ENCODE measurements at regions not wholly inside any gene's neighbourhood (a gene's known extent, or its start where the extent isn't known, plus 50 kb on each side); places are given as distances from the start of the nearest gene placed in this dataset.

DNA sequence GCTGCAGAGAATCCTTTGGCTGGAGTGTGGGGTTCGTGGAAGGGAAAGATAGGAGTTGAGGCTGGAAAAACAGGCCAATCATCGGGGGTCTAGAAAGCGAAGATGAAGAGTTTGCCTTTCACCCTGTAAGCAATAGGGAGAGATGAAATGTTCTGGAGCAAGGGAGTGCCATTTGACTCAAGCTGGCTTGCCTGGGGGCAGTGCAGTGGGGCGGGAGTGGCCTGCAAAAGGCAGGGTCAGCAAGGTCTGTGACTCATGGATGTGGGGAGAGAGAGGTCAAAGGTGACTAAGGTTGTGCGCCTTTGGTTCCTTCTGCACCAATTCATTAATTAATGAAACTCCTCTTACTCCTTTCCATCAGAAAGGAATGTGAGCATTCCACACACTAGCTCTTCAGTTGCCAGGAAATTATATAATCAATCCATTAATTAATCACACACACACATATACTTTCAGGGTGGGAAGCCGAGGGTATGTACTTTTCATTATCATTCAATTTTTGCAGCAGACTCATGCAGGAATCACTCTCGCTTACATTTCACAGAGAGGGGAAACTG, 227.6 kb downstream of the MYCN start:
- TF ChIP-seq, protein P1, sequence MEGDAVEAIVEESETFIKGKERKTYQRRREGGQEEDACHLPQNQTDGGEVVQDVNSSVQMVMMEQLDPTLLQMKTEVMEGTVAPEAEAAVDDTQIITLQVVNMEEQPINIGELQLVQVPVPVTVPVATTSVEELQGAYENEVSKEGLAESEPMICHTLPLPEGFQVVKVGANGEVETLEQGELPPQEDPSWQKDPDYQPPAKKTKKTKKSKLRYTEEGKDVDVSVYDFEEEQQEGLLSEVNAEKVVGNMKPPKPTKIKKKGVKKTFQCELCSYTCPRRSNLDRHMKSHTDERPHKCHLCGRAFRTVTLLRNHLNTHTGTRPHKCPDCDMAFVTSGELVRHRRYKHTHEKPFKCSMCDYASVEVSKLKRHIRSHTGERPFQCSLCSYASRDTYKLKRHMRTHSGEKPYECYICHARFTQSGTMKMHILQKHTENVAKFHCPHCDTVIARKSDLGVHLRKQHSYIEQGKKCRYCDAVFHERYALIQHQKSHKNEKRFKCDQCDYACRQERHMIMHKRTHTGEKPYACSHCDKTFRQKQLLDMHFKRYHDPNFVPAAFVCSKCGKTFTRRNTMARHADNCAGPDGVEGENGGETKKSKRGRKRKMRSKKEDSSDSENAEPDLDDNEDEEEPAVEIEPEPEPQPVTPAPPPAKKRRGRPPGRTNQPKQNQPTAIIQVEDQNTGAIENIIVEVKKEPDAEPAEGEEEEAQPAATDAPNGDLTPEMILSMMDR (IDR thresholded peaks at IDR 0.05 in 8 of 11, conservative IDR thresholded peaks at IDR 0.05 in 3 of 11) = no peak
- TF ChIP-seq POLR2A (IDR thresholded peaks at IDR 0.05) = no peak
